ENCODE measurements at regions not wholly inside any gene's neighbourhood (a gene's known extent, or its start where the extent isn't known, plus 50 kb on each side); places are given as distances from the start of the nearest gene placed in this dataset.

GRCh38 chr4:130146773-130147172 is 1050.8 kb downstream of the C4orf33 start:
- H3K4me3 Mint-ChIP-seq = no peak overlapping the region
- no peaks in the 10 kb centered on the region for H3K9me3 Mint-ChIP-seq (ENCODE audit: insufficient read depth)
- no peak for DNase-seq
- H3K27me3 ChIP-seq (replicated peaks in 1 of 4; ENCODE audit: control extremely low read depth in 1 of 4, control insufficient read depth in 3 of 4, insufficient read depth in 4 of 4, low read length in 3 of 4) = no peaks in the 10 kb centered on the region
- no peaks in the 10 kb centered on the region for H3K36me3 ChIP-seq (replicated peaks in 1 of 2; ENCODE audit: control extremely low read depth in 1 of 2, control insufficient read depth in 1 of 2, extremely low read depth in 1 of 2, insufficient read depth in 2 of 2, low read length in 1 of 2)
- H3K4me1 Mint-ChIP-seq = no peaks in the 10 kb centered on the region
- no peak overlapping the region for H3K27ac Mint-ChIP-seq
- H3K4me1 ChIP-seq (ENCODE audit: control insufficient read depth in 2 of 2, insufficient read depth in 2 of 2, low read length in 2 of 2) = no peaks in the 10 kb centered on the region
- H4K20me1 ChIP-seq (ENCODE audit: control insufficient read depth, insufficient read depth, low read length, poor library complexity, severe bottlenecking) = no peaks in the 10 kb centered on the region
- ChIA-PET CTCF (no interaction called here), POLR2A (no interaction called here)
- intact Hi-C loops (cut with micrococcal nuclease) = no loop called here
- no peak for TF ChIP-seq EZH2 (IDR thresholded peaks at IDR 0.05; ENCODE audit: borderline replicate concordance, insufficient read depth, low read depth, low read length, poor library complexity, severe bottlenecking)
- no peak for TF ChIP-seq CTCF (IDR thresholded peaks at IDR 0.05)
- 100% methylated on average over 1 of the region's 2 CpGs for WGBS (ENCODE audit: insufficient coverage)
- H3K79me2 ChIP-seq (ENCODE audit: control insufficient read depth, insufficient read depth, low read length) = no peaks in the 10 kb centered on the region
- H2AFZ ChIP-seq (ENCODE audit: insufficient read depth, low read depth, low read length, poor library complexity, severe bottlenecking) = no peak overlapping the region
- H3K27me3 Mint-ChIP-seq = no peaks in the 10 kb centered on the region
- no peak overlapping the region for H3K27ac ChIP-seq (ENCODE audit: low read length in 2 of 2)
- H3K4me2 ChIP-seq (replicated peaks; ENCODE audit: low read depth, low read length, poor library complexity, severe bottlenecking) = no peak overlapping the region
- H3K9ac ChIP-seq (ENCODE audit: low read length) = no peak overlapping the region
- ATAC-seq (ENCODE audit: low read depth) = no peak
- H3K4me3 ChIP-seq (ENCODE audit: control extremely low read depth in 1 of 5, extremely low read depth in 1 of 5, insufficient read depth in 1 of 5, low read depth in 2 of 5, low read length in 4 of 5) = no peak overlapping the region
- no peaks in the 10 kb centered on the region for H3K9me3 ChIP-seq (ENCODE audit: control extremely low read depth in 1 of 3, control insufficient read depth in 2 of 3, insufficient read depth in 1 of 3, low read length in 2 of 3)

GRCh38 chr4:130147641-130148040 is 1051.7 kb downstream of the C4orf33 start:
- WGBS (ENCODE audit: insufficient coverage) = 100% methylated on average over 1 of the region's 2 CpGs
- no peak overlapping the region for H3K27ac Mint-ChIP-seq
- H3K9me3 ChIP-seq (ENCODE audit: control extremely low read depth in 1 of 3, control insufficient read depth in 2 of 3, insufficient read depth in 1 of 3, low read length in 2 of 3) = no peaks in the 10 kb centered on the region

More at GRCh38 chr4:130147641-130148040, 1051.7 kb downstream of the C4orf33 start:
- H3K4me1 Mint-ChIP-seq = no peaks in the 10 kb centered on the region
- ChIA-PET POLR2A (no interaction called here), CTCF (no interaction called here)
- Histone ChIP-seq H2AFZ (ENCODE audit: insufficient read depth, low read depth, low read length, poor library complexity, severe bottlenecking) (no peak overlapping the region), H3K27me3 (replicated peaks in 1 of 4; ENCODE audit: control extremely low read depth in 1 of 4, control insufficient read depth in 3 of 4, insufficient read depth in 4 of 4, low read length in 3 of 4) (no peaks in the 10 kb centered on the region), H3K79me2 (ENCODE audit: control insufficient read depth, insufficient read depth, low read length) (no peaks in the 10 kb centered on the region), H4K20me1 (ENCODE audit: control insufficient read depth, insufficient read depth, low read length, poor library complexity, severe bottlenecking) (no peaks in the 10 kb centered on the region), H3K4me2 (replicated peaks; ENCODE audit: low read depth, low read length, poor library complexity, severe bottlenecking) (no peak overlapping the region), H3K4me3 (ENCODE audit: control extremely low read depth in 1 of 5, extremely low read depth in 1 of 5, insufficient read depth in 1 of 5, low read depth in 2 of 5, low read length in 4 of 5) (no peak overlapping the region), H3K36me3 (replicated peaks in 1 of 2; ENCODE audit: control extremely low read depth in 1 of 2, control insufficient read depth in 1 of 2, extremely low read depth in 1 of 2, insufficient read depth in 2 of 2, low read length in 1 of 2) (no peaks in the 10 kb centered on the region), H3K27ac (ENCODE audit: low read length in 2 of 2) (no peak overlapping the region), H3K9ac (ENCODE audit: low read length) (no peak overlapping the region), H3K4me1 (ENCODE audit: control insufficient read depth in 2 of 2, insufficient read depth in 2 of 2, low read length in 2 of 2) (no peaks in the 10 kb centered on the region)
- intact Hi-C loops (cut with micrococcal nuclease) = no loop called here
- no peak for DNase-seq
- no peak overlapping the region for H3K4me3 Mint-ChIP-seq
- no peaks in the 10 kb centered on the region for H3K9me3 Mint-ChIP-seq (ENCODE audit: insufficient read depth)
- no peak for TF ChIP-seq CTCF (IDR thresholded peaks at IDR 0.05)
- TF ChIP-seq EZH2 (IDR thresholded peaks at IDR 0.05; ENCODE audit: borderline replicate concordance, insufficient read depth, low read depth, low read length, poor library complexity, severe bottlenecking) = no peak
- H3K27me3 Mint-ChIP-seq = no peaks in the 10 kb centered on the region
- ATAC-seq (ENCODE audit: low read depth) = no peak

Measured in B cell (primary cell).